ENCODE measurements at regions not wholly inside any gene's neighbourhood (a gene's known extent, or its start where the extent isn't known, plus 50 kb on each side); places are given as distances from the start of the nearest gene placed in this dataset.

GRCh38 chr6:67956352-67956751 is 678.7 kb upstream of the ADGRB3 start (continued):
- TF ChIP-seq E2F5 (CRISPR knock-in tag; IDR thresholded peaks at IDR 0.05): no peak
- peak in 1 of 2 experiments; percentile 45; a peak in 1 of 4 replicates for TF ChIP-seq TRIM24 (IDR thresholded peaks at IDR 0.05)
- TF ChIP-seq MTA3 (IDR thresholded peaks at IDR 0.05; ENCODE audit: borderline replicate concordance): 0 out of 2 replicates have a peak, but pooled peaks have one; percentile 34
- peak; percentile 98 for TF ChIP-seq CBX5 (IDR thresholded peaks at IDR 0.05; ENCODE audit: borderline replicate concordance, low read depth)
- no peak for TF ChIP-seq CHD1 (IDR thresholded peaks at IDR 0.05; ENCODE audit: low read length)
- TF ChIP-seq, protein P1, sequence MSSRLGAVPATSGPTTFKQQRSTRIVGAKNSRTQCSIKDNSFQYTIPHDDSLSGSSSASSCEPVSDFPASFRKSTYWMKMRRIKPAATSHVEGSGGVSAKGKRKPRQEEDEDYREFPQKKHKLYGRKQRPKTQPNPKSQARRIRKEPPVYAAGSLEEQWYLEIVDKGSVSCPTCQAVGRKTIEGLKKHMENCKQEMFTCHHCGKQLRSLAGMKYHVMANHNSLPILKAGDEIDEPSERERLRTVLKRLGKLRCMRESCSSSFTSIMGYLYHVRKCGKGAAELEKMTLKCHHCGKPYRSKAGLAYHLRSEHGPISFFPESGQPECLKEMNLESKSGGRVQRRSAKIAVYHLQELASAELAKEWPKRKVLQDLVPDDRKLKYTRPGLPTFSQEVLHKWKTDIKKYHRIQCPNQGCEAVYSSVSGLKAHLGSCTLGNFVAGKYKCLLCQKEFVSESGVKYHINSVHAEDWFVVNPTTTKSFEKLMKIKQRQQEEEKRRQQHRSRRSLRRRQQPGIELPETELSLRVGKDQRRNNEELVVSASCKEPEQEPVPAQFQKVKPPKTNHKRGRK (tag; IDR thresholded peaks at IDR 0.05): no peak
- no peak for TF ChIP-seq ZSCAN29 (IDR thresholded peaks at IDR 0.05)
- TF ChIP-seq FOXJ3 (CRISPR knock-in tag; IDR thresholded peaks at IDR 0.05): no peak

DNA sequence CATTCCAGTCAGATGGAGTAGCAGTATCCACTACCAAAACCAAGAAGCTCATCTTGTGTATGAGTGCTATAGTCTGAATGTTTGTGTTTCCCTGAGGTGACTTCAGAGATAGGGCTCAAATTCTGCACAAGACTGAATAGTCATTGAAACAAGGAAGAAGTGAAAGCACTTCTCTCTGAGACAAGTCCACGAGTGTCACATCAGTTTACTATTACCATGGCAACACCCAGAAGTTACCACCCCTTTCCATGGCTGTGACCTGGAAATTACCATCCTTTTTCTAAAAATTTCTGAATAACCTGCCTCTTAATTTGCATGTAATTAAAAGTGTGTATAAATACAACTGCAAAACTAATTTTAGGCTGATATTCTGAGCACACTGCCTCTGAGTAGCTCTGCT is 682.1 kb upstream of the ADGRB3 start:
- BruUV-seq (replicated peaks): no TSS peak
- 9% methylated on average over 1 of the region's 1 CpG for WGBS (ENCODE audit: insufficient coverage, low coverage, missing lambda C conversion rate)

More for the DNA sequence above, 682.1 kb upstream of the ADGRB3 start:
- Histone ChIP-seq H3K9ac (ENCODE audit: insufficient read depth in 1 of 2, low read depth in 2 of 2, low read length in 2 of 2) (no peak overlapping the region), H3K36me3 (ENCODE audit: control insufficient read depth, insufficient read depth, low read length) (no peaks in the 10 kb centered on the region), H3K27me3 (ENCODE audit: control insufficient read depth in 2 of 2, insufficient read depth in 2 of 2, low read length in 2 of 2) (no peaks in the 10 kb centered on the region), H2AFZ (ENCODE audit: low read depth, low read length) (no peak overlapping the region), H3K27ac (ENCODE audit: extremely low read depth, low read depth, low read length) (no peak overlapping the region), H3K79me2 (ENCODE audit: control insufficient read depth, insufficient read depth, low read length) (no peaks in the 10 kb centered on the region), H3K4me2 (ENCODE audit: insufficient read depth, low read length) (no peak overlapping the region), H3K9me1 (ENCODE audit: control insufficient read depth, insufficient read depth, low read length) (no peaks in the 10 kb centered on the region), H3K4me1 (replicated peaks in 1 of 2; ENCODE audit: control insufficient read depth in 2 of 2, insufficient read depth in 2 of 2, low read length in 2 of 2) (no peaks in the 10 kb centered on the region; a peak in 1 of 5 replicates), H4K20me1 (replicated peaks; ENCODE audit: control insufficient read depth, insufficient read depth, low read length) (no peaks in the 10 kb centered on the region), H3K9me3 (replicated peaks; ENCODE audit: control insufficient read depth, insufficient read depth, low read depth, low read length) (peaks cover 11% of the 10 kb centered on the region), H3K4me3 (no peak overlapping the region)
- intact Hi-C loops (cut with micrococcal nuclease): no loop called here
- peak; percentile 61 for ATAC-seq
- DNase-seq (ENCODE audit: extremely low read depth in 1 of 4, low spot score in 3 of 4): no peak
- CTCF ChIA-PET (ENCODE audit: low intra/inter-chr PET ratio): no interaction called here
- POLR2A ChIA-PET: interaction anchor here (0.6 kb wide), 1 partner anchor 13 kb away, joined by 4 read pairs; no protein-coding TSS in a partner anchor
- no peak for FAIRE-seq
- in situ Hi-C loops (cut with MboI): no loop called here
- peak; percentile 87 for TF ChIP-seq RFX1 (IDR thresholded peaks at IDR 0.05)
- TF ChIP-seq PKNOX1 (IDR thresholded peaks at IDR 0.05): peak; percentile 23; the same call in 1 of the 2 replicates
- TF ChIP-seq NR2C2 (CRISPR knock-in tag; IDR thresholded peaks at IDR 0.05): no peak
- TF ChIP-seq NR2C2 (tag; IDR thresholded peaks at IDR 0.05): no peak

Measured in K562 (cell line).